HL-60 (cell line): ENCODE measurements at regions not wholly inside any gene's neighbourhood (a gene's known extent, or its start where the extent isn't known, plus 50 kb on each side); places are given as distances from the start of the nearest gene placed in this dataset.

Source experiments
- GABPA ChIP-seq: IDR thresholded peaks from 2 replicates; pipeline ENCODE4 v1.6.1; 2012; ENCODE audit warnings: low read depth
- POLR2AphosphoS5 ChIP-seq: IDR thresholded peaks from 2 replicates; pipeline ENCODE4 v1.6.1; 2012; ENCODE audit warnings: low read depth
- TF ChIP-seq, protein P1 (sequence below): IDR thresholded peaks from one replicate; pipeline ENCODE4 v1.5.1; 2011; ENCODE audit warnings: low read length, control low read depth, inconsistent platforms; ENCODE audit not compliant: insufficient read depth

DNA sequence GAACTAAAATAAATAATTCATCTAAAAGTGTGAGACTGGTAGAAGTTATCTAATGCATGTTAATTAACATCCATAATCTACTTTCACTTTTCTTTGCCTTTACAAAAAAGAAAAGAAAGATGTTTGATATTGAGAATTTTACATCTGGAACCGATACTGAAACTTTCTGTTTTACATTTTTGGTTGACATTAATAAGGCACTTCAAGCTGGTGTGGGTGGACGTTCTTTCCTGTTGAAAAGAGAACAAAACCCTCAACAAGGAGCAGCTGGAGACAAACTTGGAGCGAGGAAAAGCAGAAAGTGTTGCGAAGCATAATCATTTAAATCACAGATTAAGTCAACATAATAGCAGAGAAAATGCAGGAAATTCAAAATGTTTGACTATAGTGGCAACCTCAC lies 575.2 kb upstream of the ADGRB3 start:
- TF ChIP-seq, protein P1, sequence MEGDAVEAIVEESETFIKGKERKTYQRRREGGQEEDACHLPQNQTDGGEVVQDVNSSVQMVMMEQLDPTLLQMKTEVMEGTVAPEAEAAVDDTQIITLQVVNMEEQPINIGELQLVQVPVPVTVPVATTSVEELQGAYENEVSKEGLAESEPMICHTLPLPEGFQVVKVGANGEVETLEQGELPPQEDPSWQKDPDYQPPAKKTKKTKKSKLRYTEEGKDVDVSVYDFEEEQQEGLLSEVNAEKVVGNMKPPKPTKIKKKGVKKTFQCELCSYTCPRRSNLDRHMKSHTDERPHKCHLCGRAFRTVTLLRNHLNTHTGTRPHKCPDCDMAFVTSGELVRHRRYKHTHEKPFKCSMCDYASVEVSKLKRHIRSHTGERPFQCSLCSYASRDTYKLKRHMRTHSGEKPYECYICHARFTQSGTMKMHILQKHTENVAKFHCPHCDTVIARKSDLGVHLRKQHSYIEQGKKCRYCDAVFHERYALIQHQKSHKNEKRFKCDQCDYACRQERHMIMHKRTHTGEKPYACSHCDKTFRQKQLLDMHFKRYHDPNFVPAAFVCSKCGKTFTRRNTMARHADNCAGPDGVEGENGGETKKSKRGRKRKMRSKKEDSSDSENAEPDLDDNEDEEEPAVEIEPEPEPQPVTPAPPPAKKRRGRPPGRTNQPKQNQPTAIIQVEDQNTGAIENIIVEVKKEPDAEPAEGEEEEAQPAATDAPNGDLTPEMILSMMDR = no peak
- TF ChIP-seq POLR2AphosphoS5 = no peak
- TF ChIP-seq GABPA = no peak
